ENCODE measurements at regions not wholly inside any gene's neighbourhood (a gene's known extent, or its start where the extent isn't known, plus 50 kb on each side); places are given as distances from the start of the nearest gene placed in this dataset.

GRCh38 chr9:30484690-30485089 is 1899.8 kb upstream of the ACO1 start:
- TF ChIP-seq KLF9 (tag by site-specific recombination; IDR thresholded peaks at IDR 0.05; ENCODE audit: low read depth) (no peak), ZNF426 (tag by site-specific recombination; IDR thresholded peaks at IDR 0.05) (no peak), ZNF626 (tag by site-specific recombination; IDR thresholded peaks at IDR 0.05) (no peak), BCL11A (tag by site-specific recombination; IDR thresholded peaks at IDR 0.05; ENCODE audit: low read depth) (no peak), GLIS2 (tag by site-specific recombination; IDR thresholded peaks at IDR 0.05) (no peak), ZNF133 (tag by site-specific recombination; IDR thresholded peaks at IDR 0.05) (no peak), ZNF623 (tag by site-specific recombination; IDR thresholded peaks at IDR 0.05) (no peak), PRDM1 (tag by site-specific recombination; IDR thresholded peaks at IDR 0.05) (no peak), ZNF670 (tag by site-specific recombination; IDR thresholded peaks at IDR 0.05; ENCODE audit: low read depth) (no peak), ZNF394 (tag by site-specific recombination; IDR thresholded peaks at IDR 0.05; ENCODE audit: borderline replicate concordance) (no peak), ZNF600 (tag by site-specific recombination; IDR thresholded peaks at IDR 0.05) (no peak), ZNF23 (tag by site-specific recombination; IDR thresholded peaks at IDR 0.05; ENCODE audit: borderline replicate concordance) (no peak)
- TF ChIP-seq, protein P1, sequence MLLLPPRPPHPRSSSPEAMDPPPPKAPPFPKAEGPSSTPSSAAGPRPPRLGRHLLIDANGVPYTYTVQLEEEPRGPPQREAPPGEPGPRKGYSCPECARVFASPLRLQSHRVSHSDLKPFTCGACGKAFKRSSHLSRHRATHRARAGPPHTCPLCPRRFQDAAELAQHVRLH (tag by site-specific recombination; IDR thresholded peaks at IDR 0.05) = no peak
- CTCF ChIA-PET = interaction anchor here (0.7 kb wide), 1 partner anchor 42 kb away, joined by 3 read pairs; no protein-coding TSS in a partner anchor
- POLR2A ChIA-PET = no interaction called here
- Histone ChIP-seq H3K4me1 (ENCODE audit: control insufficient read depth, insufficient read depth, low read length) (no peaks in the 10 kb centered on the region), H3K27ac (ENCODE audit: extremely low read depth, low read depth, low read length) (no peak overlapping the region), H3K9me3 (ENCODE audit: control insufficient read depth, insufficient read depth, low read depth, low read length) (no peaks in the 10 kb centered on the region), H3K36me3 (ENCODE audit: control insufficient read depth in 2 of 2, insufficient read depth in 1 of 2, low read length in 2 of 2) (no peaks in the 10 kb centered on the region), H3K4me3 (ENCODE audit: low read depth, low read length) (no peak overlapping the region)

- CTCF ChIA-PET = no interaction called here
- Histone ChIP-seq H3K4me3 (ENCODE audit: low read depth, low read length) (no peak overlapping the region), H3K27ac (ENCODE audit: extremely low read depth, low read depth, low read length) (no peak overlapping the region), H3K9me3 (ENCODE audit: control insufficient read depth, insufficient read depth, low read depth, low read length) (no peaks in the 10 kb centered on the region), H3K36me3 (ENCODE audit: control insufficient read depth in 2 of 2, insufficient read depth in 1 of 2, low read length in 2 of 2) (no peaks in the 10 kb centered on the region), H3K4me1 (ENCODE audit: control insufficient read depth, insufficient read depth, low read length) (no peaks in the 10 kb centered on the region)
- no peak for TF ChIP-seq INSM2 (tag by site-specific recombination; IDR thresholded peaks at IDR 0.05)
- TF ChIP-seq FEZF1 (tag by site-specific recombination; IDR thresholded peaks at IDR 0.05) = no peak
- TF ChIP-seq KLF7 (tag by site-specific recombination; IDR thresholded peaks at IDR 0.05; ENCODE audit: borderline replicate concordance) = no peak
- TF ChIP-seq ZNF184 (tag by site-specific recombination; IDR thresholded peaks at IDR 0.05) = no peak
- POLR2A ChIA-PET = no interaction called here
These were observed 1879.9 kb upstream of the ACO1 start for GRCh38 chr9:30504502-30504905.

GRCh38 chr9:30505311-30505710 is 1879.1 kb upstream of the ACO1 start:
- no peaks in the 10 kb centered on the region for H3K9me3 ChIP-seq (ENCODE audit: control insufficient read depth, insufficient read depth, low read depth, low read length)
- ChIA-PET POLR2A (no interaction called here), CTCF (no interaction called here)
- no peak overlapping the region for H3K27ac ChIP-seq (ENCODE audit: extremely low read depth, low read depth, low read length)
- H3K36me3 ChIP-seq (ENCODE audit: control insufficient read depth in 2 of 2, insufficient read depth in 1 of 2, low read length in 2 of 2) = no peaks in the 10 kb centered on the region
- TF ChIP-seq PRDM6 (tag by site-specific recombination; IDR thresholded peaks at IDR 0.05) = no peak
- TF ChIP-seq ZNF585B (tag by site-specific recombination; IDR thresholded peaks at IDR 0.05) = no peak
- no peak for TF ChIP-seq ZBTB48 (tag by site-specific recombination; IDR thresholded peaks at IDR 0.05)
- no peak for TF ChIP-seq ZNF184 (tag by site-specific recombination; IDR thresholded peaks at IDR 0.05)
- TF ChIP-seq, protein P2, sequence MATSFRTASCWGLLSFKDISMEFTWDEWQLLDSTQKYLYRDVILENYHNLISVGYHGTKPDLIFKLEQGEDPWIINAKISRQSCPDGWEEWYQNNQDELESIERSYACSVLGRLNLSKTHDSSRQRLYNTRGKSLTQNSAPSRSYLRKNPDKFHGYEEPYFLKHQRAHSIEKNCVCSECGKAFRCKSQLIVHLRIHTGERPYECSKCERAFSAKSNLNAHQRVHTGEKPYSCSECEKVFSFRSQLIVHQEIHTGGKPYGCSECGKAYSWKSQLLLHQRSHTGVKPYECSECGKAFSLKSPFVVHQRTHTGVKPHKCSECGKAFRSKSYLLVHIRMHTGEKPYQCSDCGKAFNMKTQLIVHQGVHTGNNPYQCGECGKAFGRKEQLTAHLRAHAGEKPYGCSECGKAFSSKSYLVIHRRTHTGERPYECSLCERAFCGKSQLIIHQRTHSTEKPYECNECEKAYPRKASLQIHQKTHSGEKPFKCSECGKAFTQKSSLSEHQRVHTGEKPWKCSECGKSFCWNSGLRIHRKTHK (tag by site-specific recombination; IDR thresholded peaks at IDR 0.05) = no peak
- no peak for TF ChIP-seq ZNF626 (tag by site-specific recombination; IDR thresholded peaks at IDR 0.05)
- TF ChIP-seq ZBTB8A (tag by site-specific recombination; IDR thresholded peaks at IDR 0.05) = no peak
- TF ChIP-seq GLI4 (tag by site-specific recombination; IDR thresholded peaks at IDR 0.05) = no peak
- TF ChIP-seq ZNF221 (tag by site-specific recombination; IDR thresholded peaks at IDR 0.05; ENCODE audit: borderline replicate concordance) = no peak
- TF ChIP-seq ZNF155 (tag by site-specific recombination; IDR thresholded peaks at IDR 0.05) = no peak
- TF ChIP-seq, protein P3, sequence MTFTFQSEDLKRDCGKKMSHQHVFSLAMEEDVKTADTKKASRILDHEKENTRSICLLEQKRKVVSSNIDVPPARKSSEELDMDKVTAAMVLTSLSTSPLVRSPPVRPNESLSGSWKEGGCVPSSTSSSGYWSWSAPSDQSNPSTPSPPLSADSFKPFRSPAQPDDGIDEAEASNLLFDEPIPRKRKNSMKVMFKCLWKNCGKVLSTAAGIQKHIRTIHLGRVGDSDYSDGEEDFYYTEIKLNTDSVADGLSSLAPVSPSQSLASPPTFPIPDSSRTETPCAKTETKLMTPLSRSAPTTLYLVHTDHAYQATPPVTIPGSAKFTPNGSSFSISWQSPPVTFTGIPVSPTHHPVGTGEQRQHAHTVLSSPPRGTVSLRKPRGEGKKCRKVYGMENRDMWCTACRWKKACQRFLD (tag by site-specific recombination; IDR thresholded peaks at IDR 0.05) = no peak
- TF ChIP-seq ZBTB21 (tag by site-specific recombination; IDR thresholded peaks at IDR 0.05) = no peak
- no peak for TF ChIP-seq YY2 (tag by site-specific recombination; IDR thresholded peaks at IDR 0.05)
- no peak overlapping the region for H3K4me3 ChIP-seq (ENCODE audit: low read depth, low read length)
- no peaks in the 10 kb centered on the region for H3K4me1 ChIP-seq (ENCODE audit: control insufficient read depth, insufficient read depth, low read length)

Measured in HEK293 (cell line).